CD14-positive monocyte (primary cell): ENCODE measurements at regions not wholly inside any gene's neighbourhood (a gene's known extent, or its start where the extent isn't known, plus 50 kb on each side); places are given as distances from the start of the nearest gene placed in this dataset.

Experiments
- DNase-seq, 3 donors: peaks; one replicate each; pipeline ENCODE4 v3.0.0-alpha.2; 2011 to 2022
- H2AFZ ChIP-seq: 2 replicates; pipeline ENCODE4 v1.6.0; 2012; ENCODE audit warnings: mild to moderate bottlenecking, low read depth, low read length, inconsistent platforms; ENCODE audit not compliant: insufficient read depth, poor library complexity, severe bottlenecking
- H3K27ac ChIP-seq, 2 donors: 1 replicate in 1 of 2; 2 replicates in 1 of 2; pipeline ENCODE4 v1.5.1; 2012 to 2013; ENCODE audit warnings: low read length in 2 of 2, control low read depth in 1 of 2, inconsistent platforms in 1 of 2, low read depth in 1 of 2, mild to moderate bottlenecking in 1 of 2
- H3K27me3 ChIP-seq, 2 donors: one replicate each; pipeline versions ENCODE4 v1.6.0 to v1.6.1; 2011 to 2013; ENCODE audit warnings: low read length in 2 of 2; ENCODE audit not compliant: control insufficient read depth in 2 of 2, insufficient read depth in 2 of 2
- H3K36me3 ChIP-seq, 2 donors: replicated peaks in 1 of 2; 1 replicate in 1 of 2; 2 replicates in 1 of 2; pipeline versions ENCODE4 v1.5.1 to v1.6.1; 2012 to 2013; ENCODE audit warnings: low read length in 2 of 2, control low read depth in 1 of 2, inconsistent platforms in 1 of 2, mild to moderate bottlenecking in 1 of 2; ENCODE audit not compliant: insufficient read depth in 2 of 2, control insufficient read depth in 1 of 2
- H3K4me1 ChIP-seq, 2 donors: 1 replicate in 1 of 2; 2 replicates in 1 of 2; pipeline versions ENCODE4 v1.5.1 to v1.6.1; 2012 to 2013; ENCODE audit warnings: low read length in 2 of 2, control low read depth in 1 of 2, inconsistent platforms in 1 of 2, mild to moderate bottlenecking in 1 of 2, moderate library complexity in 1 of 2; ENCODE audit not compliant: insufficient read depth in 2 of 2, control insufficient read depth in 1 of 2
- H3K4me2 ChIP-seq: replicated peaks from 2 replicates; pipeline ENCODE3; 2012; ENCODE audit warnings: low read length, moderate library complexity, mild to moderate bottlenecking; ENCODE audit not compliant: poor library complexity, severe bottlenecking; ENCODE audit errors: extremely low read depth
- H3K4me3 ChIP-seq, 3 experiments: fragments of 200-600 bp in 1 of 3; sonication (generic) in 1 of 3; replicated peaks in 1 of 3; 1 replicate in 2 of 3; 2 replicates in 1 of 3; pipeline ENCODE4 v1.5.1; 2011 to 2013; ENCODE audit warnings: low read length in 3 of 3, mild to moderate bottlenecking in 3 of 3, control low read depth in 2 of 3, low read depth in 2 of 3, inconsistent platforms in 1 of 3, moderate library complexity in 1 of 3
- H3K79me2 ChIP-seq: 2 replicates; pipeline ENCODE4 v1.6.0; 2012; ENCODE audit warnings: mild to moderate bottlenecking, control low read depth, inconsistent platforms, low read length, moderate library complexity; ENCODE audit not compliant: insufficient read depth
- H3K9ac ChIP-seq: 2 replicates; pipeline ENCODE4 v1.6.0; 2017; ENCODE audit warnings: low read length, mild to moderate bottlenecking; ENCODE audit not compliant: insufficient read depth, poor library complexity, severe bottlenecking
- H3K9me3 ChIP-seq, 2 donors: replicated peaks in 1 of 2; 1 replicate in 1 of 2; 2 replicates in 1 of 2; pipeline versions ENCODE4 v1.5.1 to v1.6.1; 2012 to 2013; ENCODE audit warnings: low read length in 2 of 2, control low read depth in 1 of 2; ENCODE audit not compliant: control insufficient read depth in 1 of 2, insufficient read depth in 1 of 2
- H4K20me1 ChIP-seq: 2 replicates; pipeline ENCODE4 v1.6.0; 2012; ENCODE audit warnings: mild to moderate bottlenecking, low read length, control low read depth, moderate library complexity; ENCODE audit not compliant: insufficient read depth
- H3K27ac Mint-ChIP-seq, 7 donors: one replicate each; pipeline ENCODE4 v1.8.0; 2020; ENCODE audit warnings: mild to moderate bottlenecking in 7 of 7, mixed read lengths in 7 of 7, moderate library complexity in 6 of 7, inconsistent platforms in 2 of 7
- H3K27me3 Mint-ChIP-seq, 3 donors: one replicate each; pipeline ENCODE4 v1.8.0; 2021 to 2022; ENCODE audit warnings: low read depth in 3 of 3, mild to moderate bottlenecking in 3 of 3, mixed read lengths in 3 of 3, moderate library complexity in 3 of 3, inconsistent platforms in 1 of 3
- H3K36me3 Mint-ChIP-seq, 2 donors: one replicate each; pipeline ENCODE4 v1.8.0; 2020; ENCODE audit warnings: mixed read lengths in 2 of 2, inconsistent platforms in 1 of 2, mild to moderate bottlenecking in 1 of 2
- H3K4me1 Mint-ChIP-seq: one replicate; pipeline ENCODE4 v1.8.0; 2020; ENCODE audit warnings: mild to moderate bottlenecking, mixed read lengths
- H3K4me3 Mint-ChIP-seq, 2 donors: one replicate each; pipeline ENCODE4 v1.8.0; 2020; ENCODE audit warnings: mild to moderate bottlenecking in 2 of 2, mixed read lengths in 2 of 2, moderate library complexity in 1 of 2
- H3K9me3 Mint-ChIP-seq, 7 donors: one replicate each; pipeline ENCODE4 v1.8.0; 2020 to 2022; ENCODE audit warnings: mixed read lengths in 7 of 7, mild to moderate bottlenecking in 6 of 7, moderate library complexity in 6 of 7, inconsistent platforms in 2 of 7
- CTCF ChIP-seq: fragments of 200-600 bp; IDR thresholded peaks from one replicate; pipeline ENCODE4 v1.8.0; 2022; ENCODE audit warnings: antibody characterized with exemption, mild to moderate bottlenecking
- WGBS: methylation state at CpG from one replicate; pipeline ENCODE4 v1.1.5; 2013; ENCODE audit warnings: missing lambda C conversion rate; ENCODE audit not compliant: insufficient coverage; 5-methylcytosine and 5-hydroxymethylcytosine counted together
- intact Hi-C, 2 donors: fragments of 100-400 bp; cut with micrococcal nuclease; formaldehyde crosslinking; loops; one replicate each; pipeline versions ENCODE4 v1.15.0 to v1.15.1; 2023

- no peak for DNase-seq
- Histone ChIP-seq H3K9me3 (peaks cover 0 to 7% of the 10 kb centered on the region in 2 donors), H3K4me1 (no peaks in the 10 kb centered on the region), H4K20me1 (no peaks in the 10 kb centered on the region), H2AFZ (no peak overlapping the region), H3K27me3 (no peaks in the 10 kb centered on the region), H3K79me2 (no peaks in the 10 kb centered on the region), H3K27ac (no peak overlapping the region), H3K4me3 (no peak overlapping the region), H3K4me2 (no peak overlapping the region), H3K36me3 (no peaks in the 10 kb centered on the region), H3K9ac (no peak overlapping the region)
- Mint-ChIP-seq H3K4me3 (no peak overlapping the region), H3K9me3 (peaks cover 3 to 24% (median 13%) of the 10 kb centered on the region in 7 donors), H3K27me3 (peaks cover 0 to 2% (median 0%) of the 10 kb centered on the region in 3 donors), H3K4me1 (no peaks in the 10 kb centered on the region), H3K27ac (no peak overlapping the region), H3K36me3 (no peaks in the 10 kb centered on the region)
- no peak for TF ChIP-seq CTCF
- intact Hi-C loops = no loop called here
These were observed 249.4 kb upstream of the HMGA2 start for GRCh38 chr12:65574867-65575266.

- intact Hi-C loops = no loop called here
- no peak overlapping the region for H3K4me2 ChIP-seq
- Mint-ChIP-seq H3K9me3 (peaks cover 0 to 8% (median 1%) of the 10 kb centered on the region in 7 donors), H3K4me1 (no peaks in the 10 kb centered on the region), H3K27ac (no peak overlapping the region), H3K27me3 (no peaks in the 10 kb centered on the region), H3K36me3 (no peaks in the 10 kb centered on the region), H3K4me3 (no peak overlapping the region)
- H3K27ac ChIP-seq = no peak overlapping the region
- no peaks in the 10 kb centered on the region for H3K4me1 ChIP-seq
- no peak for TF ChIP-seq CTCF
- H3K4me3 ChIP-seq = no peak overlapping the region
- H3K9me3 ChIP-seq = no peaks in the 10 kb centered on the region
- WGBS = no CpG with 5 or more reads among the region's 3 CpGs
- H3K79me2 ChIP-seq = no peaks in the 10 kb centered on the region
- no peak overlapping the region for H3K9ac ChIP-seq
- H3K27me3 ChIP-seq = no peaks in the 10 kb centered on the region
- H3K36me3 ChIP-seq = no peaks in the 10 kb centered on the region
- no peaks in the 10 kb centered on the region for H4K20me1 ChIP-seq
- no peak overlapping the region for H2AFZ ChIP-seq
- DNase-seq = no peak
These were observed 240.3 kb upstream of the HMGA2 start for GRCh38 chr12:65584016-65584415.
